CD4-positive, alpha-beta T cell (primary cell): ENCODE measurements at regions not wholly inside any gene's neighbourhood (a gene's known extent, or its start where the extent isn't known, plus 50 kb on each side); places are given as distances from the start of the nearest gene placed in this dataset.

Experiments used
- ATAC-seq: fragments of 200-7000 bp; cut with Tn5 transposase; one replicate; pipeline ENCODE4 v1.10.0; 2022; ENCODE audit warnings: mild to moderate bottlenecking; ENCODE audit not compliant: poor library complexity
- CTCF ChIA-PET: fragments of 350-600 bp; sonication (Branson Sonifier 250); formaldehyde crosslinking; loops from one replicate; lab custom pipeline; 2021; ENCODE audit warnings: antibody characterized with exemption, inconsistent platforms; lab: Charles Lee
- POLR2A ChIA-PET: fragments of 350-600 bp; sonication (Branson Sonifier 250); formaldehyde crosslinking; loops from one replicate; lab custom pipeline; 2021; ENCODE audit warnings: antibody characterized with exemption, inconsistent platforms; lab: Charles Lee
- DNase-seq, 14 experiments: peaks; one replicate each; pipeline ENCODE4 v3.0.0-alpha.2; 2013 to 2020; ENCODE audit warnings: mixed read lengths in 2 of 14
- H3K27ac ChIP-seq, 2 donors: one replicate each; pipeline versions ENCODE4 v1.5.1 to v1.7.0; 2013; ENCODE audit warnings: low read length in 2 of 2, low read depth in 1 of 2, mild to moderate bottlenecking in 1 of 2
- H3K27me3 ChIP-seq, 2 experiments: 1 replicate in 1 of 2; 2 replicates in 1 of 2; pipeline versions ENCODE4 v1.6.1 to v1.7.0; 2013; ENCODE audit warnings: low read length in 2 of 2, control low read depth in 1 of 2, mild to moderate bottlenecking in 1 of 2, moderate library complexity in 1 of 2; ENCODE audit not compliant: insufficient read depth in 2 of 2, control insufficient read depth in 1 of 2
- H3K36me3 ChIP-seq: one replicate; pipeline ENCODE4 v1.6.1; 2013; ENCODE audit warnings: low read length, control low read depth; ENCODE audit not compliant: insufficient read depth
- H3K4me1 ChIP-seq: one replicate; pipeline ENCODE4 v1.6.1; 2013; ENCODE audit warnings: low read length, control low read depth; ENCODE audit not compliant: insufficient read depth
- H3K4me3 ChIP-seq: one replicate; pipeline ENCODE4 v1.5.1; 2013; ENCODE audit warnings: mild to moderate bottlenecking, low read length, moderate library complexity
- H3K9me3 ChIP-seq, 2 experiments: 1 replicate in 1 of 2; 2 replicates in 1 of 2; pipeline versions ENCODE4 v1.6.1 to v1.7.0; 2013; ENCODE audit warnings: low read length in 2 of 2, mild to moderate bottlenecking in 2 of 2, control low read depth in 1 of 2, moderate library complexity in 1 of 2; ENCODE audit not compliant: control insufficient read depth in 1 of 2, insufficient read depth in 1 of 2
- H3K27ac Mint-ChIP-seq: one replicate; pipeline ENCODE4 v1.8.0; 2020; ENCODE audit warnings: mixed read lengths
- H3K27me3 Mint-ChIP-seq: one replicate; pipeline ENCODE4 v1.8.0; 2021; ENCODE audit warnings: mixed read lengths
- H3K36me3 Mint-ChIP-seq: one replicate; pipeline ENCODE4 v1.8.0; 2021; ENCODE audit warnings: low read depth, mixed read lengths
- H3K4me1 Mint-ChIP-seq: one replicate; pipeline ENCODE4 v1.8.0; 2021; ENCODE audit warnings: low read depth, mixed read lengths
- H3K4me3 Mint-ChIP-seq: one replicate; pipeline ENCODE4 v1.8.0; 2020; ENCODE audit warnings: mild to moderate bottlenecking, mixed read lengths
- H3K9me3 Mint-ChIP-seq: one replicate; pipeline ENCODE4 v1.8.0; 2020; ENCODE audit warnings: mixed read lengths
- CTCF ChIP-seq: fragments of 200-600 bp; IDR thresholded peaks from one replicate; pipeline ENCODE4 v1.8.0; 2022; ENCODE audit warnings: antibody characterized with exemption, mild to moderate bottlenecking
- intact Hi-C, 2 experiments: fragments of 100-400 bp; cut with DNase I in 1 of 2; cut with micrococcal nuclease in 1 of 2; formaldehyde crosslinking; loops; one replicate each; pipeline versions ENCODE4 v1.15.1 to v1.9.0; 2023 to 2025; cut with DNase I, micrococcal nuclease

- Mint-ChIP-seq H3K4me1 (no peaks in the 10 kb centered on the region), H3K9me3 (no peaks in the 10 kb centered on the region), H3K27ac (no peak overlapping the region), H3K4me3 (no peak overlapping the region), H3K36me3 (no peaks in the 10 kb centered on the region), H3K27me3 (peaks cover 8% of the 10 kb centered on the region)
- Histone ChIP-seq H3K9me3 (no peaks in the 10 kb centered on the region), H3K27ac (no peak overlapping the region), H3K4me3 (no peak overlapping the region), H3K4me1 (no peaks in the 10 kb centered on the region), H3K36me3 (no peaks in the 10 kb centered on the region), H3K27me3 (no peaks in the 10 kb centered on the region)
- POLR2A ChIA-PET, result no interaction called here
- ATAC-seq, result no peak
- intact Hi-C loops, result no loop called here
- CTCF ChIA-PET, result no interaction called here
- TF ChIP-seq CTCF, result no peak
- no peak for DNase-seq
Measured at GRCh38 chr10:129272866-129273650, 194.0 kb upstream of the MGMT start.

GRCh38 chr10:129273860-129274259, 193.2 kb upstream of the MGMT start:
- ChIA-PET CTCF (no interaction called here), POLR2A (no interaction called here)
- no peaks in the 10 kb centered on the region for H3K27me3 ChIP-seq
- H3K4me3 ChIP-seq, result no peak overlapping the region
- no peaks in the 10 kb centered on the region for H3K4me1 Mint-ChIP-seq
- H3K9me3 ChIP-seq, result no peaks in the 10 kb centered on the region
- H3K9me3 Mint-ChIP-seq, result no peaks in the 10 kb centered on the region
- no peaks in the 10 kb centered on the region for H3K4me1 ChIP-seq
- H3K27ac ChIP-seq, result no peak overlapping the region
- ATAC-seq (no peak), DNase-seq (no peak)
- no peak overlapping the region for H3K27ac Mint-ChIP-seq
- no peak for TF ChIP-seq CTCF
- H3K36me3 Mint-ChIP-seq, result no peaks in the 10 kb centered on the region
- H3K27me3 Mint-ChIP-seq, result peaks cover 14% of the 10 kb centered on the region
- no peak overlapping the region for H3K4me3 Mint-ChIP-seq
- intact Hi-C loops, result no loop called here
- no peaks in the 10 kb centered on the region for H3K36me3 ChIP-seq

GRCh38 chr10:129274748-129275474, 192.1 kb upstream of the MGMT start:
- no peak for DNase-seq
- Mint-ChIP-seq H3K4me3 (no peak overlapping the region), H3K27me3 (peaks cover 14% of the 10 kb centered on the region), H3K27ac (no peak overlapping the region), H3K9me3 (no peaks in the 10 kb centered on the region), H3K36me3 (no peaks in the 10 kb centered on the region), H3K4me1 (no peaks in the 10 kb centered on the region)
- Histone ChIP-seq H3K4me1 (no peaks in the 10 kb centered on the region), H3K4me3 (no peak overlapping the region), H3K36me3 (no peaks in the 10 kb centered on the region), H3K27me3 (no peaks in the 10 kb centered on the region), H3K27ac (no peak overlapping the region), H3K9me3 (no peaks in the 10 kb centered on the region)
- ATAC-seq, result no peak
- ChIA-PET CTCF (no interaction called here), POLR2A (no interaction called here)
- TF ChIP-seq CTCF, result no peak
- intact Hi-C loops, result no loop called here
